ENCODE measurements at regions not wholly inside any gene's neighbourhood (a gene's known extent, or its start where the extent isn't known, plus 50 kb on each side); places are given as distances from the start of the nearest gene placed in this dataset.

- H3K36me3 ChIP-seq (ENCODE audit: control insufficient read depth, insufficient read depth, low read length) = no peaks in the 10 kb centered on the region
- no peak overlapping the region for H3K4me3 ChIP-seq (ENCODE audit: low read depth, low read length)
- H3K27me3 ChIP-seq (ENCODE audit: control insufficient read depth, insufficient read depth, low read length) = no peaks in the 10 kb centered on the region
- no peak for DNase-seq (ENCODE audit: low read depth)
- TF ChIP-seq, protein P1, sequence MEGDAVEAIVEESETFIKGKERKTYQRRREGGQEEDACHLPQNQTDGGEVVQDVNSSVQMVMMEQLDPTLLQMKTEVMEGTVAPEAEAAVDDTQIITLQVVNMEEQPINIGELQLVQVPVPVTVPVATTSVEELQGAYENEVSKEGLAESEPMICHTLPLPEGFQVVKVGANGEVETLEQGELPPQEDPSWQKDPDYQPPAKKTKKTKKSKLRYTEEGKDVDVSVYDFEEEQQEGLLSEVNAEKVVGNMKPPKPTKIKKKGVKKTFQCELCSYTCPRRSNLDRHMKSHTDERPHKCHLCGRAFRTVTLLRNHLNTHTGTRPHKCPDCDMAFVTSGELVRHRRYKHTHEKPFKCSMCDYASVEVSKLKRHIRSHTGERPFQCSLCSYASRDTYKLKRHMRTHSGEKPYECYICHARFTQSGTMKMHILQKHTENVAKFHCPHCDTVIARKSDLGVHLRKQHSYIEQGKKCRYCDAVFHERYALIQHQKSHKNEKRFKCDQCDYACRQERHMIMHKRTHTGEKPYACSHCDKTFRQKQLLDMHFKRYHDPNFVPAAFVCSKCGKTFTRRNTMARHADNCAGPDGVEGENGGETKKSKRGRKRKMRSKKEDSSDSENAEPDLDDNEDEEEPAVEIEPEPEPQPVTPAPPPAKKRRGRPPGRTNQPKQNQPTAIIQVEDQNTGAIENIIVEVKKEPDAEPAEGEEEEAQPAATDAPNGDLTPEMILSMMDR (IDR thresholded peaks at IDR 0.05; ENCODE audit: insufficient read depth, low read length, poor library complexity, severe bottlenecking) = peak; percentile 36
These were observed 1322.5 kb downstream of the PCDH7 start for GRCh38 chr4:32042486-32043247.

DNA sequence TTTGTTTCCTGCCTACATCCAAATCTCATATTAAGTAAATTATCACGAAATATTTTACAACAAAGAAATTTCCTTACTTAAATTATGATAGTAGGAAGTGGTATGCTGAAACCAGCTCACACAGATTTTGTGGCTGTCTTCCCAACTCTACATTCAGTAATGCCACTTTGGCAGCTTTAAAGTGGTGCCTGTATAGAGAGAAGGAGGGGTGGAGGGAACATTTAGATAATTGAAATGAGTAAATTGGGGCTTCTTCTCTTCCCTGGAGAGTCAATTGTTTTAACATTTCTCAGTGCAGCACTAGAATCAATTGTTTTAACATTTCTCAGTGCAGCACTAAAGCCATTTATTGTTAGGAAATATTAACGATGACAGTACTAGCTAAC, 1323.1 kb downstream of the PCDH7 start:
- TF ChIP-seq, protein P1 (IDR thresholded peaks at IDR 0.05; ENCODE audit: insufficient read depth, low read length, poor library complexity, severe bottlenecking) = no peak
- H3K36me3 ChIP-seq (ENCODE audit: control insufficient read depth, insufficient read depth, low read length) = no peaks in the 10 kb centered on the region
- no peak for DNase-seq (ENCODE audit: low read depth)
- no peak overlapping the region for H3K4me3 ChIP-seq (ENCODE audit: low read depth, low read length)
- H3K27me3 ChIP-seq (ENCODE audit: control insufficient read depth, insufficient read depth, low read length) = no peaks in the 10 kb centered on the region

DNA sequence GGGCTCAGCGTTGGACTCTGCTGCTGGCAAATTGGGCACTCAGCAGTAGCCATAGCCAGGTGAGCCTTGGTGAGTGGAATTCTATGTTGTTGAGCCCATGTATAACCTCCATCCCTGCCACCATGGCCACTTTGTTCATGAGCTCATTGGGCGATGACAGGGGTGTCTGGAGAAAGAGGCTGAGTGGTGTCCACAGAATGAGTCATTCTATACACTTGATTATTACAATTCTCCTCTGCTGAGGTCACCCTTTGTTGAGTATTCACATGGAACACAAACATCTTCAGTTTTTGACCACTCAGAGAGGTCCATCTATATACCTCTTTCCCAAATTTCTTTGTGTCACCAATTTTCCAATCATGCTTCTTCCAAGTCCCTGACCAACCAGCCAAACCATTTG, 1341.7 kb downstream of the PCDH7 start:
- H3K4me3 ChIP-seq (ENCODE audit: low read depth, low read length) = no peak overlapping the region
- TF ChIP-seq, protein P1 (IDR thresholded peaks at IDR 0.05; ENCODE audit: insufficient read depth, low read length, poor library complexity, severe bottlenecking) = no peak
- H3K27me3 ChIP-seq (ENCODE audit: control insufficient read depth, insufficient read depth, low read length) = no peaks in the 10 kb centered on the region
- no peak for DNase-seq (ENCODE audit: low read depth)
- H3K36me3 ChIP-seq (ENCODE audit: control insufficient read depth, insufficient read depth, low read length) = no peaks in the 10 kb centered on the region

GRCh38 chr4:32073542-32073941, 1353.4 kb downstream of the PCDH7 start:
- Histone ChIP-seq H3K36me3 (ENCODE audit: control insufficient read depth, insufficient read depth, low read length) (no peaks in the 10 kb centered on the region), H3K4me3 (ENCODE audit: low read depth, low read length) (no peak overlapping the region), H3K27me3 (ENCODE audit: control insufficient read depth, insufficient read depth, low read length) (no peaks in the 10 kb centered on the region)
- TF ChIP-seq, protein P1 (IDR thresholded peaks at IDR 0.05; ENCODE audit: insufficient read depth, low read length, poor library complexity, severe bottlenecking) = no peak
- DNase-seq (ENCODE audit: low read depth) = no peak

DNA sequence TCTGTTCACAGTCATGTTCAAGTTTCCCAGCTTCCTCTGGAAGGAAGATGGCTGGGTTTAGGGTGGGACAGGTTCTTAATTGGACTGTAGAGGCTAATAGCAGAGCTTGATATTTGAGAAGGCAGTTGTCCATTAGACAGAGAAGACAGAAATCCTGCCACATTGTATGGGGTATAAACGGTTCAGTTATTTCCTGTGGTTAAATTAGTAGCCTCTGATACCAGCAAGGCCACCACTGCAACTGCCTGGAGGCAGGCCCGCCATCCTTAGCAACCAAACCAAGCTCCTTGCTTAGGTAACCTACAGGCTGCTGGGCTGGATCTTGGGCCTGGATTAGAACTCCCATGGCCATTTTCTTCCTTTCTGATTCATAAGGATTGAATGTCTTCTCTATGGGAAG, 1367.0 kb downstream of the PCDH7 start:
- no peak for DNase-seq (ENCODE audit: low read depth)
- TF ChIP-seq, protein P1 (IDR thresholded peaks at IDR 0.05; ENCODE audit: insufficient read depth, low read length, poor library complexity, severe bottlenecking) = no peak

GRCh38 chr4:32094987-32095386, 1374.8 kb downstream of the PCDH7 start:
- Histone ChIP-seq H3K4me3 (ENCODE audit: low read depth, low read length) (no peak overlapping the region), H3K27me3 (ENCODE audit: control insufficient read depth, insufficient read depth, low read length) (no peaks in the 10 kb centered on the region), H3K36me3 (ENCODE audit: control insufficient read depth, insufficient read depth, low read length) (no peaks in the 10 kb centered on the region)
- no peak for DNase-seq (ENCODE audit: low read depth)
- TF ChIP-seq, protein P1 (IDR thresholded peaks at IDR 0.05; ENCODE audit: insufficient read depth, low read length, poor library complexity, severe bottlenecking) = no peak

More for the DNA sequence above, 1367.0 kb downstream of the PCDH7 start:
- Histone ChIP-seq H3K27me3 (ENCODE audit: control insufficient read depth, insufficient read depth, low read length) (no peaks in the 10 kb centered on the region), H3K36me3 (ENCODE audit: control insufficient read depth, insufficient read depth, low read length) (no peaks in the 10 kb centered on the region), H3K4me3 (ENCODE audit: low read depth, low read length) (no peak overlapping the region)

All from kidney epithelial cell (primary cell).